RWPE2 (cell line): ENCODE measurements at regions not wholly inside any gene's neighbourhood (a gene's known extent, or its start where the extent isn't known, plus 50 kb on each side); places are given as distances from the start of the nearest gene placed in this dataset.

Experiments
- ATAC-seq: fragments of 200-7000 bp; cut with Tn5 transposase; 3 replicates; pipeline ENCODE4 v1.9.1; 2021; ENCODE audit warnings: low read depth
- DNase-seq: peaks from one replicate; pipeline ENCODE4 v3.0.0-alpha.2; 2020; ENCODE audit warnings: low spot score
- H3K27ac ChIP-seq: fragments of 450-650 bp; 2 replicates; pipeline ENCODE4 v1.5.1; 2017; ENCODE audit warnings: mild to moderate bottlenecking; ENCODE audit not compliant: poor library complexity, severe bottlenecking
- H3K27me3 ChIP-seq: fragments of 250-450 bp; sonication (Bioruptor Pico); 2 replicates; pipeline ENCODE4 v1.5.1; 2021; ENCODE audit warnings: mild to moderate bottlenecking, moderate library complexity; ENCODE audit not compliant: insufficient read depth, poor library complexity, severe bottlenecking
- H3K36me3 ChIP-seq: fragments of 250-450 bp; sonication (Bioruptor Pico); 2 replicates; pipeline ENCODE4 v1.5.1; 2020; ENCODE audit warnings: low read depth, mild to moderate bottlenecking, moderate library complexity
- H3K4me1 ChIP-seq: fragments of 250-450 bp; sonication (Bioruptor Pico); 2 replicates; pipeline ENCODE4 v1.5.1; 2021; ENCODE audit warnings: mild to moderate bottlenecking, moderate library complexity; ENCODE audit not compliant: insufficient read depth, poor library complexity, severe bottlenecking
- H3K4me3 ChIP-seq: fragments of 250-450 bp; sonication (Bioruptor Pico); 2 replicates; pipeline ENCODE4 v1.5.1; 2021; ENCODE audit warnings: mild to moderate bottlenecking, moderate library complexity; ENCODE audit not compliant: severe bottlenecking
- H3K9me3 ChIP-seq: fragments of 250-450 bp; sonication (Bioruptor Pico); 2 replicates; pipeline ENCODE4 v1.5.1; 2021; ENCODE audit warnings: mild to moderate bottlenecking, moderate library complexity; ENCODE audit not compliant: severe bottlenecking
- CTCF ChIP-seq: fragments of 450-650 bp; IDR thresholded peaks from one replicate; pipeline ENCODE4 v1.5.1; 2017; ENCODE audit warnings: mild to moderate bottlenecking, moderate library complexity; ENCODE audit not compliant: poor library complexity, severe bottlenecking

DNA sequence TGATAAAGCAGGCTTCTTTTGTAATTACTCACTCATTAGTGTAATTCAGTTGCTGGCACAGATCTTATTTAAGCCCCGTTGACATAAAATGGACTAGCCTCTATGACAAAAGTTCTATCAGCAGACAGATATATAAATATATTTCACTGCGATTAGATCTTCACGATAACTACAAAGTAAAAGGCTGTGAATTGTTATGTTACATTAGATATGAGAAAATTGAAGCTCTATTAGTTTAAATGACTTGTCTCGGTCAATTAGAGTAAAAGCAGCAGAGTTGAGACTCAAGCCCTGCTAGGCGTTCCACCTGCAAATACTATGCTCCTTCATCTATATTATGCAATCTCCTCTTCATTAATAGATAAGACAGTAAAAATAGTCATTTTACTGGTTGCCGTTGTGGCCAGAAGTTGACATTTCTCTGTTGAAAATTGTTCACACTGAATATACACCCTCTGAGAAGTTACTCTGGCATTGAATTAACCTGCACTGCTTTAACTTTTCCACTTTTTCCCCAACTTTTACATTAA lies 136.7 kb downstream of the DKK1 start:
- no peak for DNase-seq

GRCh38 chr10:52451817-52452216 lies 137.7 kb downstream of the DKK1 start:
- no peak for DNase-seq
- Histone ChIP-seq H3K27me3 (no peaks in the 10 kb centered on the region), H3K4me3 (peak overlapping the region; percentile 43), H3K36me3 (peaks cover 59% of the 10 kb centered on the region), H3K27ac (peak overlapping the region; percentile 100), H3K4me1 (peaks cover 58% of the 10 kb centered on the region), H3K9me3 (no peaks in the 10 kb centered on the region)
- ATAC-seq: peak; percentile 57
- no peak for TF ChIP-seq CTCF

More for the DNA sequence above, 136.7 kb downstream of the DKK1 start:
- TF ChIP-seq CTCF: no peak
- Histone ChIP-seq H3K4me3 (no peak overlapping the region), H3K36me3 (peaks cover 68% of the 10 kb centered on the region), H3K27me3 (no peaks in the 10 kb centered on the region), H3K27ac (peak overlapping the region; percentile 100), H3K4me1 (peaks cover 68% of the 10 kb centered on the region), H3K9me3 (no peaks in the 10 kb centered on the region)
- no peak for ATAC-seq

GRCh38 chr10:52452600-52453493 lies 138.8 kb downstream of the DKK1 start:
- peak overlapping the region; percentile 100 for H3K27ac ChIP-seq
- TF ChIP-seq CTCF: no peak
- ATAC-seq: peak; percentile 8; the same call in 1 of the 3 replicates

DNA sequence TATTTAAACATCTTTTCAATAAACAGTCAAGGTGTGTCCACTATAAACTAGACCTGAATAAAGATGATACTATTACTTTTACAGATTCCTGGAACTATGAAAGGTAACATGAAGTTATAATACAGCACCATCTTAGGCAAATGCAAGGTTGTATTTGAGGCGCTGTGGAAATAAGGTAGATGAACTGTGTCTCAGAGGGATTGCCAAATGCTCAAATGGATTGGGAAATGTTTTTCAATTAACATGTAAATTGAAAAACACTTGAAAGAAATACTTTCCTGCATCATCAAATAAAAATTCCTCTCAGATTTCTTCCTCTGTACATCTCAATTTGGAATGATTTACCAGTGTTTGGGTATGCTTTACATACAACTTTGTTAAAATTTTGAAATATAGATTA lies 139.4 kb downstream of the DKK1 start:
- Histone ChIP-seq H3K9me3 (no peaks in the 10 kb centered on the region), H3K4me3 (peak overlapping the region; percentile 43), H3K36me3 (peaks cover 53% of the 10 kb centered on the region), H3K27me3 (no peaks in the 10 kb centered on the region), H3K27ac (peak overlapping the region; percentile 100), H3K4me1 (peaks cover 42% of the 10 kb centered on the region)
- no peak for TF ChIP-seq CTCF
- DNase-seq: no peak
- no peak for ATAC-seq

More at GRCh38 chr10:52452600-52453493, 138.8 kb downstream of the DKK1 start:
- no peaks in the 10 kb centered on the region for H3K9me3 ChIP-seq
- H3K4me3 ChIP-seq: peak overlapping the region; percentile 43
- peaks cover 49% of the 10 kb centered on the region for H3K4me1 ChIP-seq
- H3K27me3 ChIP-seq: no peaks in the 10 kb centered on the region
- DNase-seq: no peak
- peaks cover 59% of the 10 kb centered on the region for H3K36me3 ChIP-seq
